NCI-H1048 (cell line): ENCODE measurements at regions not wholly inside any gene's neighbourhood (a gene's known extent, or its start where the extent isn't known, plus 50 kb on each side); places are given as distances from the start of the nearest gene placed in this dataset.

Source experiments
- DNase-seq: peaks from one replicate; lab custom pipeline; 2025; lab: John Stamatoyannopoulos, UW

- no peak for DNase-seq
Observed at GRCh38 chr9:103789686-103790085, 304.4 kb upstream of the SMC2 start.

GRCh38 chr9:103798620-103799019, 295.5 kb upstream of the SMC2 start:
- DNase-seq = no peak

GRCh38 chr9:103799959-103800358, 294.1 kb upstream of the SMC2 start:
- no peak for DNase-seq

GRCh38 chr9:103802068-103802467, 292.0 kb upstream of the SMC2 start:
- no peak for DNase-seq

GRCh38 chr9:103803245-103803644, 290.9 kb upstream of the SMC2 start:
- no peak for DNase-seq

- no peak for DNase-seq
Observed at GRCh38 chr9:103804077-103804735, 289.9 kb upstream of the SMC2 start.

GRCh38 chr9:103809745-103810144, 284.4 kb upstream of the SMC2 start:
- DNase-seq = no peak

GRCh38 chr9:103811462-103811861, 282.6 kb upstream of the SMC2 start:
- no peak for DNase-seq

- DNase-seq = no peak
Observed at GRCh38 chr9:103816146-103816545, 278.0 kb upstream of the SMC2 start.

- DNase-seq = no peak
Observed at GRCh38 chr9:103819936-103820335, 274.2 kb upstream of the SMC2 start.

- no peak for DNase-seq
Observed at GRCh38 chr9:103821115-103821514, 273.0 kb upstream of the SMC2 start.

GRCh38 chr9:103837940-103838339, 256.2 kb upstream of the SMC2 start:
- DNase-seq = no peak

- no peak for DNase-seq
Observed at GRCh38 chr9:103839197-103839596, 254.9 kb upstream of the SMC2 start.

- no peak for DNase-seq
Observed at GRCh38 chr9:103867886-103868285, 226.2 kb upstream of the SMC2 start.

GRCh38 chr9:103872811-103873210, 221.3 kb upstream of the SMC2 start:
- no peak for DNase-seq

GRCh38 chr9:103881419-103881818, 212.7 kb upstream of the SMC2 start:
- no peak for DNase-seq

GRCh38 chr9:103889989-103890388, 204.1 kb upstream of the SMC2 start:
- no peak for DNase-seq

GRCh38 chr9:103894184-103894583, 199.9 kb upstream of the SMC2 start:
- no peak for DNase-seq

GRCh38 chr9:103898550-103898949, 195.6 kb upstream of the SMC2 start:
- DNase-seq = no peak

- DNase-seq = no peak
Observed at GRCh38 chr9:103899866-103900265, 194.2 kb upstream of the SMC2 start.

GRCh38 chr9:103900466-103900865, 193.6 kb upstream of the SMC2 start:
- DNase-seq = no peak

GRCh38 chr9:103902263-103902662, 191.8 kb upstream of the SMC2 start:
- DNase-seq = no peak

- no peak for DNase-seq
Observed at GRCh38 chr9:103904242-103904641, 189.9 kb upstream of the SMC2 start.

- no peak for DNase-seq
Observed at GRCh38 chr9:103913899-103914298, 180.2 kb upstream of the SMC2 start.
